HEK293 (cell line): ENCODE measurements at regions not wholly inside any gene's neighbourhood (a gene's known extent, or its start where the extent isn't known, plus 50 kb on each side); places are given as distances from the start of the nearest gene placed in this dataset.
A peak's percentile ranks its signal among the peaks of the same experiment; 100 is the strongest.

Experiments
- CTCF ChIA-PET: fragments of 350-600 bp; formaldehyde crosslinking; extraction: SDS; loops from one replicate; lab custom pipeline; 2021; ENCODE audit warnings: antibody characterized with exemption; lab: Yijun Ruan, JAX
- POLR2A ChIA-PET: fragments of 300-600 bp; formaldehyde crosslinking; extraction: SDS; loops from one replicate; lab custom pipeline; 2020; ENCODE audit warnings: antibody characterized with exemption, inconsistent platforms; lab: Yijun Ruan, JAX
- H3K27ac ChIP-seq: fragments of 200-500 bp; sonication (Bioruptor generic); 2 replicates; pipeline ENCODE4 v1.5.1; 2014; ENCODE audit warnings: low read depth, low read length, control low read depth, inconsistent platforms; ENCODE audit errors: extremely low read depth
- H3K36me3 ChIP-seq, 2 experiments: fragments of 200-500 bp in 1 of 2; sonication (Bioruptor generic) in 1 of 2; 1 replicate in 1 of 2; 2 replicates in 1 of 2; pipeline ENCODE4 v1.5.1; 2014 to 2017; ENCODE audit warnings: inconsistent platforms in 2 of 2, low read length in 2 of 2; ENCODE audit not compliant: control insufficient read depth in 2 of 2, insufficient read depth in 1 of 2
- H3K4me1 ChIP-seq: fragments of 200-500 bp; sonication (Bioruptor generic); 2 replicates; pipeline ENCODE4 v1.5.1; 2014; ENCODE audit warnings: mild to moderate bottlenecking, low read length, inconsistent platforms; ENCODE audit not compliant: control insufficient read depth, insufficient read depth
- H3K4me3 ChIP-seq: 2 replicates; pipeline ENCODE4 v1.5.1; 2011; ENCODE audit warnings: low read depth, mild to moderate bottlenecking, control low read depth, low read length, moderate library complexity
- H3K9me3 ChIP-seq: fragments of 200-500 bp; sonication (Bioruptor generic); 2 replicates; pipeline ENCODE4 v1.5.1; 2014; ENCODE audit warnings: low read depth, low read length, inconsistent platforms; ENCODE audit not compliant: control insufficient read depth, insufficient read depth
- BCL11A ChIP-seq: fragments of 450-650 bp; formaldehyde crosslinking; IDR thresholded peaks from 2 replicates; pipeline ENCODE4 v1.5.1; 2016; ENCODE audit warnings: low read depth, missing biosample characterization, missing genetic modification characterization
- GFI1B ChIP-seq: fragments of 450-650 bp; formaldehyde crosslinking; IDR thresholded peaks from 2 replicates; pipeline ENCODE4 v1.5.1; 2016; ENCODE audit warnings: missing biosample characterization, missing genetic modification characterization
- HOXC10 ChIP-seq: sonication (generic); formaldehyde crosslinking; IDR thresholded peaks from 2 replicates; pipeline ENCODE4 v1.8.1; 2023; ENCODE audit warnings: mild to moderate bottlenecking, missing genetic modification reagents
- IKZF3 ChIP-seq: fragments of 450-650 bp; IDR thresholded peaks from 2 replicates; pipeline ENCODE4 v1.5.0; 2018; ENCODE audit warnings: missing biosample characterization, mild to moderate bottlenecking, missing genetic modification characterization, moderate library complexity
- MYNN ChIP-seq: fragments of 450-650 bp; formaldehyde crosslinking; IDR thresholded peaks from 2 replicates; pipeline ENCODE4 v1.5.1; 2016; ENCODE audit warnings: missing biosample characterization, missing genetic modification characterization, borderline replicate concordance
- SP3 ChIP-seq: fragments of 450-650 bp; formaldehyde crosslinking; IDR thresholded peaks from 2 replicates; pipeline ENCODE4 v1.5.1; 2016; ENCODE audit warnings: missing biosample characterization, missing genetic modification characterization
- ZBTB48 ChIP-seq: fragments of 450-650 bp; formaldehyde crosslinking; IDR thresholded peaks from 2 replicates; pipeline ENCODE4 v1.5.1; 2016; ENCODE audit warnings: missing biosample characterization, missing genetic modification characterization
- ZNF16 ChIP-seq: fragments of 450-650 bp; formaldehyde crosslinking; IDR thresholded peaks from 2 replicates; pipeline ENCODE4 v1.5.1; 2016; ENCODE audit warnings: low read depth, missing biosample characterization, missing genetic modification characterization
- ZNF184 ChIP-seq: fragments of 450-650 bp; IDR thresholded peaks from 2 replicates; pipeline ENCODE4 v1.5.1; 2018; ENCODE audit warnings: missing biosample characterization, mild to moderate bottlenecking, missing genetic modification characterization
- ZNF223 ChIP-seq: fragments of 450-650 bp; formaldehyde crosslinking; IDR thresholded peaks from 2 replicates; pipeline ENCODE4 v1.5.1; 2016; ENCODE audit warnings: missing biosample characterization, missing genetic modification characterization
- ZNF311 ChIP-seq: fragments of 450-650 bp; formaldehyde crosslinking; IDR thresholded peaks from 2 replicates; pipeline ENCODE4 v1.5.1; 2017; ENCODE audit warnings: missing biosample characterization, missing genetic modification characterization, borderline replicate concordance
- ZNF366 ChIP-seq: fragments of 450-650 bp; formaldehyde crosslinking; conservative IDR thresholded peaks from 2 replicates; pipeline ENCODE4 v1.5.1; 2016; ENCODE audit warnings: missing biosample characterization, missing genetic modification characterization
- ZNF433 ChIP-seq: fragments of 450-650 bp; formaldehyde crosslinking; IDR thresholded peaks from 2 replicates; pipeline ENCODE4 v1.5.1; 2016; ENCODE audit warnings: missing biosample characterization, missing genetic modification characterization, low read depth
- ZNF529 ChIP-seq: fragments of 450-650 bp; formaldehyde crosslinking; IDR thresholded peaks from 2 replicates; pipeline ENCODE4 v1.5.1; 2017; ENCODE audit warnings: missing genetic modification characterization, missing biosample characterization; ENCODE audit not compliant: insufficient replicate concordance
- ZNF777 ChIP-seq: fragments of 450-650 bp; formaldehyde crosslinking; IDR thresholded peaks from 2 replicates; pipeline ENCODE4 v1.5.1; 2017; ENCODE audit warnings: missing biosample characterization, missing genetic modification characterization, borderline replicate concordance
- TF ChIP-seq, protein P1 (sequence below): fragments of 450-650 bp; formaldehyde crosslinking; IDR thresholded peaks from 2 replicates; pipeline ENCODE4 v1.5.1; 2016; ENCODE audit warnings: missing biosample characterization, missing genetic modification characterization
- TF ChIP-seq, protein P2 (sequence below): IDR thresholded peaks from 2 replicates; pipeline ENCODE4 v1.6.1; 2011; ENCODE audit warnings: mild to moderate bottlenecking, low read depth, low read length, borderline replicate concordance
- TF ChIP-seq, protein P3 (sequence below): fragments of 450-650 bp; formaldehyde crosslinking; IDR thresholded peaks from 2 replicates; pipeline ENCODE4 v1.5.1; 2016; ENCODE audit warnings: missing biosample characterization, missing genetic modification characterization
- TF ChIP-seq, protein P4 (sequence below): fragments of 450-650 bp; formaldehyde crosslinking; conservative IDR thresholded peaks from 2 replicates; pipeline ENCODE4 v1.5.1; 2016; ENCODE audit warnings: low read depth, missing biosample characterization, missing genetic modification characterization
- TF ChIP-seq, protein P5 (sequence below): fragments of 450-650 bp; IDR thresholded peaks from 2 replicates; pipeline ENCODE4 v1.5.1; 2018; ENCODE audit warnings: missing biosample characterization, mild to moderate bottlenecking, missing genetic modification characterization
- TF ChIP-seq, protein P6 (sequence below): fragments of 450-650 bp; formaldehyde crosslinking; IDR thresholded peaks from 2 replicates; pipeline ENCODE4 v1.5.1; 2016; ENCODE audit warnings: missing biosample characterization, missing genetic modification characterization

DNA sequence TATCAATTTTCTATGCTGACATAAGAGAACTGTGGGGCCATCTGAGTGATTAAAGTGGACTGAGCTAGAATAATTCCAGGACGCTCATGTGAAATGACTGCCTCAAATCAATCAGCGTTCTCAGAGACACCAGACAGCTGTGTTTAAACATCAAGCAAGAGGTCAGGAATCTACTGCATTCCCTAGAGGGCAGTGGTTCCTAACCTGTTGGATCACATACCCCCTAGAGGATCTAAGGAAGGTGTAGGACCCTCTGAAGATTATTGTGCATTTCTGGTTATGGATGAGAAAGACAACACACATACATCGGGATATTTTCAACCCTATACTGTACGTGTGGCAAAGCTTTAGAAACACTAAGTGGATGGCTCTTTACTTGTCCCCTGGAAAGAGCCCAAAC is 51.8 kb upstream of the FREM2 start:
- CTCF ChIA-PET = interaction anchor here (0.6 to 1.2 kb wide), 2 partner anchors 20 to 51 kb away, joined by 3 to 10 read pairs; no protein-coding TSS in a partner anchor

DNA sequence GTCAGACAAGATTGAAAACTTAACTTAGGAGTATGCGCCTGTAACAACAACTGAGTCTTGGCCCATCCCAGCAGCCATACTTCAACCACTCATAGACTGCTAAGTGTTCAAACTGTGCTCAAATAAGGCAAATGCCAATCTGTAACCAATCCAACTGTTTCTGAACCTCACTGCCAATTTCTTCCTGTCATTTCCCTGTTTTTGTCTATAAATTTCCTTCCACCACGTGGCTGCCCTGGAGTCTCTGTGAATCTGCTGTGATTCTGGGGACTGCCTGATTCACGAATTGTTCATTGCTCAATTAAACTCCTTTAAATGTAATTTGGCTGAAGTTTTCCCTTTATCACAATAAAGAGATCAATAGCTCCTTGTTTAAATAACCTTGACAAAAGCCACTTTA is 50.8 kb upstream of the FREM2 start:
- Histone ChIP-seq H3K4me3 (no peak overlapping the region), H3K4me1 (peaks cover 2% of the 10 kb centered on the region; the same call in 1 of the 2 replicates), H3K9me3 (no peaks in the 10 kb centered on the region), H3K27ac (no peak overlapping the region), H3K36me3 (no peaks in the 10 kb centered on the region)
- POLR2A ChIA-PET = no interaction called here
- CTCF ChIA-PET = interaction anchor here (0.6 to 1.2 kb wide), 2 partner anchors 50 to 225 kb away, joined by 3 to 5 read pairs; no protein-coding TSS in a partner anchor
- TF ChIP-seq SP3 (tag by site-specific recombination) = no peak
- TF ChIP-seq, protein P1, sequence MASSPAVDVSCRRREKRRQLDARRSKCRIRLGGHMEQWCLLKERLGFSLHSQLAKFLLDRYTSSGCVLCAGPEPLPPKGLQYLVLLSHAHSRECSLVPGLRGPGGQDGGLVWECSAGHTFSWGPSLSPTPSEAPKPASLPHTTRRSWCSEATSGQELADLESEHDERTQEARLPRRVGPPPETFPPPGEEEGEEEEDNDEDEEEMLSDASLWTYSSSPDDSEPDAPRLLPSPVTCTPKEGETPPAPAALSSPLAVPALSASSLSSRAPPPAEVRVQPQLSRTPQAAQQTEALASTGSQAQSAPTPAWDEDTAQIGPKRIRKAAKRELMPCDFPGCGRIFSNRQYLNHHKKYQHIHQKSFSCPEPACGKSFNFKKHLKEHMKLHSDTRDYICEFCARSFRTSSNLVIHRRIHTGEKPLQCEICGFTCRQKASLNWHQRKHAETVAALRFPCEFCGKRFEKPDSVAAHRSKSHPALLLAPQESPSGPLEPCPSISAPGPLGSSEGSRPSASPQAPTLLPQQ (tag by site-specific recombination) = no peak
- no peak for TF ChIP-seq ZNF184 (tag by site-specific recombination)
- TF ChIP-seq, protein P2, sequence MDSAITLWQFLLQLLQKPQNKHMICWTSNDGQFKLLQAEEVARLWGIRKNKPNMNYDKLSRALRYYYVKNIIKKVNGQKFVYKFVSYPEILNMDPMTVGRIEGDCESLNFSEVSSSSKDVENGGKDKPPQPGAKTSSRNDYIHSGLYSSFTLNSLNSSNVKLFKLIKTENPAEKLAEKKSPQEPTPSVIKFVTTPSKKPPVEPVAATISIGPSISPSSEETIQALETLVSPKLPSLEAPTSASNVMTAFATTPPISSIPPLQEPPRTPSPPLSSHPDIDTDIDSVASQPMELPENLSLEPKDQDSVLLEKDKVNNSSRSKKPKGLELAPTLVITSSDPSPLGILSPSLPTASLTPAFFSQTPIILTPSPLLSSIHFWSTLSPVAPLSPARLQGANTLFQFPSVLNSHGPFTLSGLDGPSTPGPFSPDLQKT = no peak
- no peak for TF ChIP-seq GFI1B (tag by site-specific recombination)
- TF ChIP-seq, protein P3, sequence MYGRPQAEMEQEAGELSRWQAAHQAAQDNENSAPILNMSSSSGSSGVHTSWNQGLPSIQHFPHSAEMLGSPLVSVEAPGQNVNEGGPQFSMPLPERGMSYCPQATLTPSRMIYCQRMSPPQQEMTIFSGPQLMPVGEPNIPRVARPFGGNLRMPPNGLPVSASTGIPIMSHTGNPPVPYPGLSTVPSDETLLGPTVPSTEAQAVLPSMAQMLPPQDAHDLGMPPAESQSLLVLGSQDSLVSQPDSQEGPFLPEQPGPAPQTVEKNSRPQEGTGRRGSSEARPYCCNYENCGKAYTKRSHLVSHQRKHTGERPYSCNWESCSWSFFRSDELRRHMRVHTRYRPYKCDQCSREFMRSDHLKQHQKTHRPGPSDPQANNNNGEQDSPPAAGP (tag by site-specific recombination) = no peak
- TF ChIP-seq ZNF529 = no peak
- TF ChIP-seq ZBTB48 (tag by site-specific recombination) = no peak
- TF ChIP-seq, protein P4, sequence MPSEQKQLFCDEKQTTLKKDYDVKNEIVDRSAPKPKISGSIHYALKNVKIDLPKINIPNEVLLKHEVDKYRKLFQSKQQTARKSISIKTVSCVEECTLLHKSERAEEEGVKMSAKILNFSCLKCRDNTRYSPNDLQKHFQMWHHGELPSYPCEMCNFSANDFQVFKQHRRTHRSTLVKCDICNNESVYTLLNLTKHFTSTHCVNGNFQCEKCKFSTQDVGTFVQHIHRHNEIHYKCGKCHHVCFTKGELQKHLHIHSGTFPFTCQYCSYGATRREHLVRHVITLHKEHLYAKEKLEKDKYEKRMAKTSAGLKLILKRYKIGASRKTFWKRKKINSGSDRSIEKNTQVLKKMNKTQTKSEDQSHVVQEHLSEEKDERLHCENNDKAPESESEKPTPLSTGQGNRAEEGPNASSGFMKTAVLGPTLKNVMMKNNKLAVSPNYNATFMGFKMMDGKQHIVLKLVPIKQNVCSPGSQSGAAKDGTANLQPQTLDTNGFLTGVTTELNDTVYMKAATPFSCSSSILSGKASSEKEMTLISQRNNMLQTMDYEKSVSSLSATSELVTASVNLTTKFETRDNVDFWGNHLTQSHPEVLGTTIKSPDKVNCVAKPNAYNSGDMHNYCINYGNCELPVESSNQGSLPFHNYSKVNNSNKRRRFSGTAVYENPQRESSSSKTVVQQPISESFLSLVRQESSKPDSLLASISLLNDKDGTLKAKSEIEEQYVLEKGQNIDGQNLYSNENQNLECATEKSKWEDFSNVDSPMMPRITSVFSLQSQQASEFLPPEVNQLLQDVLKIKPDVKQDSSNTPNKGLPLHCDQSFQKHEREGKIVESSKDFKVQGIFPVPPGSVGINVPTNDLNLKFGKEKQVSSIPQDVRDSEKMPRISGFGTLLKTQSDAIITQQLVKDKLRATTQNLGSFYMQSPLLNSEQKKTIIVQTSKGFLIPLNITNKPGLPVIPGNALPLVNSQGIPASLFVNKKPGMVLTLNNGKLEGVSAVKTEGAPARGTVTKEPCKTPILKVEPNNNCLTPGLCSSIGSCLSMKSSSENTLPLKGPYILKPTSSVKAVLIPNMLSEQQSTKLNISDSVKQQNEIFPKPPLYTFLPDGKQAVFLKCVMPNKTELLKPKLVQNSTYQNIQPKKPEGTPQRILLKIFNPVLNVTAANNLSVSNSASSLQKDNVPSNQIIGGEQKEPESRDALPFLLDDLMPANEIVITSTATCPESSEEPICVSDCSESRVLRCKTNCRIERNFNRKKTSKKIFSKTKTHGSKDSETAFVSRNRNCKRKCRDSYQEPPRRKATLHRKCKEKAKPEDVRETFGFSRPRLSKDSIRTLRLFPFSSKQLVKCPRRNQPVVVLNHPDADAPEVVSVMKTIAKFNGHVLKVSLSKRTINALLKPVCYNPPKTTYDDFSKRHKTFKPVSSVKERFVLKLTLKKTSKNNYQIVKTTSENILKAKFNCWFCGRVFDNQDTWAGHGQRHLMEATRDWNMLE (tag by site-specific recombination) = no peak
- TF ChIP-seq ZNF223 (tag by site-specific recombination) = no peak
- TF ChIP-seq BCL11A = no peak
- TF ChIP-seq MYNN (tag by site-specific recombination) = no peak
- no peak for TF ChIP-seq ZNF311
- TF ChIP-seq, protein P5, sequence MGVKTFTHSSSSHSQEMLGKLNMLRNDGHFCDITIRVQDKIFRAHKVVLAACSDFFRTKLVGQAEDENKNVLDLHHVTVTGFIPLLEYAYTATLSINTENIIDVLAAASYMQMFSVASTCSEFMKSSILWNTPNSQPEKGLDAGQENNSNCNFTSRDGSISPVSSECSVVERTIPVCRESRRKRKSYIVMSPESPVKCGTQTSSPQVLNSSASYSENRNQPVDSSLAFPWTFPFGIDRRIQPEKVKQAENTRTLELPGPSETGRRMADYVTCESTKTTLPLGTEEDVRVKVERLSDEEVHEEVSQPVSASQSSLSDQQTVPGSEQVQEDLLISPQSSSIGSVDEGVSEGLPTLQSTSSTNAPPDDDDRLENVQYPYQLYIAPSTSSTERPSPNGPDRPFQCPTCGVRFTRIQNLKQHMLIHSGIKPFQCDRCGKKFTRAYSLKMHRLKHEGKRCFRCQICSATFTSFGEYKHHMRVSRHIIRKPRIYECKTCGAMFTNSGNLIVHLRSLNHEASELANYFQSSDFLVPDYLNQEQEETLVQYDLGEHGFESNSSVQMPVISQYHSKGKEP (tag by site-specific recombination) = no peak
- no peak for TF ChIP-seq ZNF777 (tag by site-specific recombination)
- TF ChIP-seq HOXC10 (CRISPR knock-in tag) = no peak
- no peak for TF ChIP-seq ZNF16 (tag by site-specific recombination)
- TF ChIP-seq ZNF433 (tag by site-specific recombination) = no peak
- no peak for TF ChIP-seq ZNF366 (tag by site-specific recombination)

More for the DNA sequence above, 51.8 kb upstream of the FREM2 start:
- Histone ChIP-seq H3K4me1 (peaks cover 2% of the 10 kb centered on the region; the same call in 1 of the 2 replicates), H3K9me3 (no peaks in the 10 kb centered on the region), H3K36me3 (no peaks in the 10 kb centered on the region), H3K4me3 (no peak overlapping the region), H3K27ac (no peak overlapping the region)
- TF ChIP-seq, protein P6, sequence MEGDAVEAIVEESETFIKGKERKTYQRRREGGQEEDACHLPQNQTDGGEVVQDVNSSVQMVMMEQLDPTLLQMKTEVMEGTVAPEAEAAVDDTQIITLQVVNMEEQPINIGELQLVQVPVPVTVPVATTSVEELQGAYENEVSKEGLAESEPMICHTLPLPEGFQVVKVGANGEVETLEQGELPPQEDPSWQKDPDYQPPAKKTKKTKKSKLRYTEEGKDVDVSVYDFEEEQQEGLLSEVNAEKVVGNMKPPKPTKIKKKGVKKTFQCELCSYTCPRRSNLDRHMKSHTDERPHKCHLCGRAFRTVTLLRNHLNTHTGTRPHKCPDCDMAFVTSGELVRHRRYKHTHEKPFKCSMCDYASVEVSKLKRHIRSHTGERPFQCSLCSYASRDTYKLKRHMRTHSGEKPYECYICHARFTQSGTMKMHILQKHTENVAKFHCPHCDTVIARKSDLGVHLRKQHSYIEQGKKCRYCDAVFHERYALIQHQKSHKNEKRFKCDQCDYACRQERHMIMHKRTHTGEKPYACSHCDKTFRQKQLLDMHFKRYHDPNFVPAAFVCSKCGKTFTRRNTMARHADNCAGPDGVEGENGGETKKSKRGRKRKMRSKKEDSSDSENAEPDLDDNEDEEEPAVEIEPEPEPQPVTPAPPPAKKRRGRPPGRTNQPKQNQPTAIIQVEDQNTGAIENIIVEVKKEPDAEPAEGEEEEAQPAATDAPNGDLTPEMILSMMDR = peak; percentile 8; the same call in 1 of the 2 replicates
- TF ChIP-seq IKZF3 (tag by site-specific recombination) = no peak
- POLR2A ChIA-PET = no interaction called here
